SK-N-SH (cell line): ENCODE measurements at regions not wholly inside any gene's neighbourhood (a gene's known extent, or its start where the extent isn't known, plus 50 kb on each side); places are given as distances from the start of the nearest gene placed in this dataset.
A peak's percentile ranks its signal among the peaks of the same experiment; 100 is the strongest.

Experiments used
- CTCF ChIA-PET: fragments of 300-600, 350-600 bp; formaldehyde crosslinking; extraction: SDS; loops from one replicate; lab custom pipeline; 2021; lab: Yijun Ruan, JAX
- POLR2A ChIA-PET: fragments of 350-600 bp; sonication (Branson Sonifier 250); formaldehyde crosslinking; extraction: SDS; loops from one replicate; lab custom pipeline; 2020; ENCODE audit warnings: antibody characterized with exemption, inconsistent platforms; lab: Yijun Ruan, JAX
- DNase-seq: peaks from one replicate; pipeline ENCODE4 v3.0.0; 2012
- H2AFZ ChIP-seq: fragments of 200-600 bp; sonication (generic); 2 replicates; pipeline ENCODE4 v1.8.1; 2016; ENCODE audit warnings: antibody characterized with exemption, mild to moderate bottlenecking, low read depth
- H3F3A ChIP-seq: fragments of 200-600 bp; sonication (generic); replicated peaks from 2 replicates; pipeline ENCODE3; 2016; ENCODE audit warnings: antibody characterized with exemption, mild to moderate bottlenecking; ENCODE audit not compliant: insufficient read depth
- H3K27ac ChIP-seq, 2 experiments: fragments of 200-500 bp in 1 of 2; fragments of 200-600 bp in 1 of 2; sonication (Bioruptor generic) in 1 of 2; sonication (generic), shearing (Covaris generic) in 1 of 2; 2 replicates each; pipeline versions ENCODE4 v1.5.1 to v1.6.1; 2014 to 2016; ENCODE audit warnings: low read depth in 2 of 2, inconsistent platforms in 1 of 2, low read length in 1 of 2, mild to moderate bottlenecking in 1 of 2, mixed read lengths in 1 of 2
- H3K27me3 ChIP-seq: fragments of 200-600 bp; sonication (generic), shearing (Covaris generic); 2 replicates; pipeline ENCODE4 v1.6.1; 2016; ENCODE audit warnings: mixed run types; ENCODE audit not compliant: insufficient read depth
- H3K36me3 ChIP-seq, 2 experiments: fragments of 200-500 bp in 1 of 2; fragments of 200-600 bp in 1 of 2; sonication (Bioruptor generic) in 1 of 2; sonication (generic) in 1 of 2; replicated peaks in 1 of 2; 2 replicates each; pipeline versions ENCODE3 to v1.5.1; 2014 to 2016; ENCODE audit warnings: low read length in 1 of 2, mild to moderate bottlenecking in 1 of 2; ENCODE audit not compliant: insufficient read depth in 2 of 2, control insufficient read depth in 1 of 2
- H3K4me1 ChIP-seq, 2 experiments: fragments of 200-500 bp in 1 of 2; fragments of 200-600 bp in 1 of 2; sonication (Bioruptor generic) in 1 of 2; sonication (generic), shearing (Covaris generic) in 1 of 2; 2 replicates each; pipeline versions ENCODE4 v1.5.1 to v1.6.1; 2014 to 2016; ENCODE audit warnings: low read depth in 1 of 2, low read length in 1 of 2, mixed run types in 1 of 2; ENCODE audit not compliant: insufficient read depth in 2 of 2, control insufficient read depth in 1 of 2
- H3K4me2 ChIP-seq: fragments of 200-600 bp; sonication (generic), shearing (Covaris generic); 2 replicates; pipeline ENCODE4 v1.6.1; 2017; ENCODE audit warnings: mixed run types
- H3K4me3 ChIP-seq, 2 experiments: fragments of 200-500 bp in 1 of 2; fragments of 200-600 bp in 1 of 2; sonication (Bioruptor generic) in 1 of 2; sonication (generic), shearing (Covaris generic) in 1 of 2; 2 replicates each; pipeline versions ENCODE4 v1.5.1 to v1.8.1; 2014 to 2016; ENCODE audit warnings: low read depth in 2 of 2, inconsistent platforms in 1 of 2, low read length in 1 of 2, mild to moderate bottlenecking in 1 of 2, mixed read lengths in 1 of 2, moderate library complexity in 1 of 2
- H3K79me2 ChIP-seq: fragments of 200-600 bp; sonication (generic); 2 replicates; pipeline ENCODE4 v1.8.1; 2017; ENCODE audit warnings: mild to moderate bottlenecking; ENCODE audit not compliant: insufficient read depth
- H3K9ac ChIP-seq: fragments of 200-600 bp; sonication (generic); 2 replicates; pipeline ENCODE4 v1.6.1; 2017; ENCODE audit warnings: mixed run types
- H3K9me2 ChIP-seq: fragments of 200-600 bp; sonication (generic); 2 replicates; pipeline ENCODE4 v1.6.1; 2017; ENCODE audit warnings: mixed run types
- H3K9me3 ChIP-seq: fragments of 200-600 bp; sonication (generic); 2 replicates; pipeline ENCODE4 v1.6.1; 2017; ENCODE audit warnings: mixed run types, mild to moderate bottlenecking, moderate library complexity
- H4K20me1 ChIP-seq: fragments of 200-600 bp; sonication (generic); 2 replicates; pipeline ENCODE4 v1.6.1; 2017; ENCODE audit warnings: mild to moderate bottlenecking, mixed run types; ENCODE audit not compliant: insufficient read depth
- CHD2 ChIP-seq: fragments of 150-350 bp; IDR thresholded peaks from 2 replicates; pipeline ENCODE4 v1.6.1; 2018; ENCODE audit warnings: low read length; ENCODE audit not compliant: partially characterized antibody
- CTCF ChIP-seq: fragments of 200-600 bp; sonication (generic); IDR thresholded peaks from 2 replicates; pipeline ENCODE4 v1.6.1; 2017; ENCODE audit warnings: antibody characterized with exemption, mild to moderate bottlenecking, moderate library complexity
- ELF1 ChIP-seq: IDR thresholded peaks from 2 replicates; pipeline ENCODE4 v1.4.0; 2012
- EP300 ChIP-seq, 2 experiments: IDR thresholded peaks; 2 replicates each; pipeline versions ENCODE4 v1.4.0 to v1.6.1; 2012; ENCODE audit warnings: borderline replicate concordance in 1 of 2, low read depth in 1 of 2, low read length in 1 of 2
- EZH2phosphoT487 ChIP-seq: fragments of 200-600 bp; sonication (generic); IDR thresholded peaks from 2 replicates; pipeline ENCODE4 v1.6.1; 2017; ENCODE audit warnings: low read depth, mixed run types, mild to moderate bottlenecking, antibody characterized with exemption, moderate library complexity, borderline replicate concordance
- FOSL2 ChIP-seq: IDR thresholded peaks from 2 replicates; pipeline ENCODE4 v1.4.0; 2012; ENCODE audit warnings: low read depth, mild to moderate bottlenecking, moderate library complexity, borderline replicate concordance
- FOXJ3 ChIP-seq: sonication (generic); formaldehyde crosslinking; IDR thresholded peaks from 2 replicates; pipeline ENCODE4 v1.5.1; 2020; ENCODE audit warnings: mild to moderate bottlenecking, missing genetic modification reagents
- FOXM1 ChIP-seq: IDR thresholded peaks from 2 replicates; pipeline ENCODE4 v1.4.0; 2012; ENCODE audit warnings: low read depth, mild to moderate bottlenecking
- GABPA ChIP-seq: IDR thresholded peaks from 2 replicates; pipeline ENCODE4 v1.4.0; 2012; ENCODE audit warnings: low read depth, mild to moderate bottlenecking
- GATA2 ChIP-seq: sonication (generic); formaldehyde crosslinking; IDR thresholded peaks from 2 replicates; pipeline ENCODE4 v1.5.0; 2020; ENCODE audit warnings: mild to moderate bottlenecking, missing genetic modification reagents
- IRF3 ChIP-seq: fragments of 150-350 bp; IDR thresholded peaks from 2 replicates; pipeline ENCODE4 v1.6.1; 2016; ENCODE audit warnings: mild to moderate bottlenecking, low read depth, low read length
- JUND ChIP-seq: IDR thresholded peaks from 2 replicates; pipeline ENCODE4 v1.4.0; 2012
- MAX ChIP-seq: IDR thresholded peaks from 2 replicates; pipeline ENCODE4 v1.4.0; 2012; ENCODE audit warnings: low read depth
- MEF2A ChIP-seq: IDR thresholded peaks from 2 replicates; pipeline ENCODE4 v1.4.0; 2012; ENCODE audit warnings: low read depth, borderline replicate concordance
- MXI1 ChIP-seq: IDR thresholded peaks from 2 replicates; pipeline ENCODE4 v1.6.1; 2012; ENCODE audit warnings: mild to moderate bottlenecking, low read depth, low read length, improper control_type of control experiment
- NFIC ChIP-seq: IDR thresholded peaks from 2 replicates; pipeline ENCODE4 v1.4.0; 2012; ENCODE audit warnings: borderline replicate concordance
- NRF1 ChIP-seq: IDR thresholded peaks from 2 replicates; pipeline ENCODE4 v1.6.1; 2012; ENCODE audit warnings: low read depth, mild to moderate bottlenecking, low read length
- PBX3 ChIP-seq: IDR thresholded peaks from 2 replicates; pipeline ENCODE4; 2012
- POLR2AphosphoS5 ChIP-seq: IDR thresholded peaks from 2 replicates; pipeline ENCODE4 v1.6.1; 2012; ENCODE audit warnings: low read depth, low read length
- RAD21 ChIP-seq: IDR thresholded peaks from 2 replicates; pipeline ENCODE4 v1.6.1; 2012; ENCODE audit warnings: mild to moderate bottlenecking, low read length
- RCOR1 ChIP-seq: fragments of 150-350 bp; IDR thresholded peaks from 2 replicates; pipeline ENCODE4 v1.6.1; 2017; ENCODE audit warnings: antibody characterized with exemption, low read length
- RXRA ChIP-seq: IDR thresholded peaks from 2 replicates; pipeline ENCODE4 v1.4.0; 2012; ENCODE audit warnings: low read depth, mild to moderate bottlenecking, borderline replicate concordance
- SIN3A ChIP-seq: IDR thresholded peaks from 2 replicates; pipeline ENCODE4 v1.6.1; 2012; ENCODE audit warnings: low read depth, mild to moderate bottlenecking, low read length, moderate library complexity, borderline replicate concordance
- SMC3 ChIP-seq: IDR thresholded peaks from 2 replicates; pipeline ENCODE4 v1.6.1; 2012; ENCODE audit warnings: low read depth, low read length, improper control_type of control experiment
- TAF1 ChIP-seq: IDR thresholded peaks from 2 replicates; pipeline ENCODE4 v1.6.1; 2012; ENCODE audit warnings: low read depth, mild to moderate bottlenecking, low read length, moderate library complexity, borderline replicate concordance
- TCF12 ChIP-seq: IDR thresholded peaks from 2 replicates; pipeline ENCODE4 v1.4.0; 2012
- TEAD4 ChIP-seq: IDR thresholded peaks from 2 replicates; pipeline ENCODE4 v1.4.0; 2012; ENCODE audit warnings: mild to moderate bottlenecking, borderline replicate concordance; ENCODE audit not compliant: insufficient read depth
- USF1 ChIP-seq: IDR thresholded peaks from 2 replicates; pipeline ENCODE4 v1.4.0; 2012; ENCODE audit warnings: low read depth, borderline replicate concordance
- YY1 ChIP-seq: IDR thresholded peaks from 2 replicates; pipeline ENCODE4 v1.4.0; 2012; ENCODE audit warnings: low read depth, mild to moderate bottlenecking
- ZBTB33 ChIP-seq: IDR thresholded peaks from 2 replicates; pipeline ENCODE4 v1.4.0; 2012; ENCODE audit warnings: low read depth, borderline replicate concordance
- WGBS: methylation state at CpG from one replicate; pipeline ENCODE4 v1.1.6; 2017; ENCODE audit warnings: low lambda C conversion rate; 5-methylcytosine and 5-hydroxymethylcytosine counted together

GRCh38 chr2:117661619-117662018, 152.9 kb upstream of the DDX18 start:
- 3% methylated on average over 5 of the region's 5 CpGs for WGBS
- no peaks in the 10 kb centered on the region for H4K20me1 ChIP-seq
- H2AFZ ChIP-seq = no peak overlapping the region
- no peak overlapping the region for H3K4me3 ChIP-seq
- peaks cover 0 to 33% of the 10 kb centered on the region in 2 experiments; a peak in 2 of 4 replicates for H3K4me1 ChIP-seq
- peak overlapping the region in 1 of 2 experiments; percentile 98; a peak in 2 of 4 replicates for H3K27ac ChIP-seq
- ChIA-PET CTCF (interaction anchor here (1.0 to 2.6 kb wide), 6 partner anchors 19 to 191 kb away, joined by 3 to 11 read pairs (median 5); no protein-coding TSS in a partner anchor), POLR2A (interaction anchor here (0.8 to 2.8 kb wide), 7 partner anchors 22 to 110 kb away, joined by 4 to 18 read pairs (median 9); no protein-coding TSS in a partner anchor)
- peak; percentile 71 for DNase-seq
- H3K36me3 ChIP-seq = no peaks in the 10 kb centered on the region
- no peaks in the 10 kb centered on the region for H3K9me3 ChIP-seq
- no peaks in the 10 kb centered on the region for H3K9me2 ChIP-seq
- no peaks in the 10 kb centered on the region for H3F3A ChIP-seq
- H3K27me3 ChIP-seq = no peaks in the 10 kb centered on the region
- no peak overlapping the region for H3K4me2 ChIP-seq
- no peaks in the 10 kb centered on the region for H3K79me2 ChIP-seq
- no peak overlapping the region for H3K9ac ChIP-seq
- TF ChIP-seq POLR2AphosphoS5 = peak; percentile 22; the same call in 1 of the 2 replicates
- TF ChIP-seq FOXM1 = no peak
- TF ChIP-seq PBX3 = peak; percentile 34; the same call in 1 of the 2 replicates
- peak; percentile 26 for TF ChIP-seq RAD21
- peak; percentile 75 for TF ChIP-seq GATA2
- TF ChIP-seq ZBTB33 = no peak
- TF ChIP-seq MAX = no peak
- TF ChIP-seq IRF3 = no peak
- no peak for TF ChIP-seq NFIC
- no peak for TF ChIP-seq YY1
- peak; percentile 79 for TF ChIP-seq RCOR1
- peak; percentile 73 for TF ChIP-seq CHD2
- TF ChIP-seq EP300 (IDR thresholded peaks at IDR 0.05; ENCODE audit: borderline replicate concordance in 1 of 2, low read depth in 1 of 2, low read length in 1 of 2) = peak; percentile 46 to 99; a peak in 3 of 4 replicates
- TF ChIP-seq NRF1 = no peak
- TF ChIP-seq USF1 = no peak
- TF ChIP-seq TCF12 = peak; percentile 60
- no peak for TF ChIP-seq CTCF
- TF ChIP-seq MEF2A = no peak
- TF ChIP-seq ELF1 = no peak
- TF ChIP-seq RXRA = no peak
- no peak for TF ChIP-seq SIN3A
- peak; percentile 61; the same call in 1 of the 2 replicates for TF ChIP-seq TEAD4
- TF ChIP-seq GABPA = no peak
- peak; percentile 56; the same call in 1 of the 2 replicates for TF ChIP-seq MXI1
- TF ChIP-seq FOXJ3 (CRISPR knock-in tag) = peak; percentile 77
- TF ChIP-seq EZH2phosphoT487 = no peak
- no peak; the same call in 1 of the 2 replicates for TF ChIP-seq SMC3
- TF ChIP-seq TAF1 = no peak
- TF ChIP-seq FOSL2 = no peak
- no peak for TF ChIP-seq JUND
